ENCODE measurements at regions not wholly inside any gene's neighbourhood (a gene's known extent, or its start where the extent isn't known, plus 50 kb on each side); places are given as distances from the start of the nearest gene placed in this dataset.

GRCh38 chr15:72890043-72890442, 106.5 kb upstream of the ADPGK start:
- TF ChIP-seq CTCF (IDR thresholded peaks at IDR 0.05; ENCODE audit: low read depth, low read length) (no peak), EZH2phosphoT487 (IDR thresholded peaks at IDR 0.05; ENCODE audit: low read depth) (no peak)
